GM19397 (cell line): ENCODE measurements at regions not wholly inside any gene's neighbourhood (a gene's known extent, or its start where the extent isn't known, plus 50 kb on each side); places are given as distances from the start of the nearest gene placed in this dataset.
"Not testable (repeated sequence)": the region's sequence is repeated elsewhere in the genome, so short reads cannot be mapped to it uniquely, and the experiment has no call there.

Experiments used
- ATAC-seq: cut with Tn5 transposase; IDR thresholded peaks from one replicate; pipeline ENCODE4 v1.9.1; 2021; ENCODE audit warnings: mild to moderate bottlenecking, moderate library complexity; ENCODE audit not compliant: unreplicated experiment

DNA sequence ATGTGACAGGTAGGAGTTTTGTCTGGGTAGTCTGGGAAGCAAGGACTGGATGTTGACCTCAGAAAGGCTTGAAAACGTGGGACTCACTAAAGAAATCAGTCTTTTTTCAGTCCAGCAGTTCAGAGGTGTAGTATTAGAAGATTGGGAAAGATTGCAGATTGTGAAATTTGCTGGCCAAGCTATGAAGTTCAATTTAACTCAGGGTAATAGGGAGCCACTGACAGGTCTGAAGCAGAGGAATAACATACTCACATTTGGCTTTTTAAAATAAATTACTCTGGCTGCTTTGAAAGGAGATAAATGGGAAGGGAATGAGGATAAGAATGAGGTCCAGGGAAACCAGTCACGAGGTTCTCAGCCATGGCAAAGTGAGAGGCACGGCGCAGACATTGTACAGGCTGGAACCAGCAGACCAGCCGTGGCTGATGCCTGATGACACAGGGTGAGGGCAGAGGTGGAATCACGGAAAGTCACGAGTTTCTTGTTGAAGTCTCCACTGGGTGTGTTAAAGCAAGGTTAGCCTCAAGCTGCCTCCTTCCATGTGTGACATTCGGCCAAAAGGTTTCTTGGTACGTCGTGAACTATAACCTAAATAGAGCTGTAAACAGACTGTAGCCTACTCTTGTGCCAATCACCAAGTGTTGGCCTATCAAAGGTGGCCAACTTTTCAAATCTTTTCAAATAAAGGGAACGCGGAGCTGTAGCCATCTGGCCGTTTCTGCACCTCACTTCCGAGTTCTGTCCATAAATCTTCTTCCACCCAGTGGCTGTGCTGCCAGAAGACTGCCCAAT, 377.6 kb downstream of the IRS2 start:
- no peak for ATAC-seq

DNA sequence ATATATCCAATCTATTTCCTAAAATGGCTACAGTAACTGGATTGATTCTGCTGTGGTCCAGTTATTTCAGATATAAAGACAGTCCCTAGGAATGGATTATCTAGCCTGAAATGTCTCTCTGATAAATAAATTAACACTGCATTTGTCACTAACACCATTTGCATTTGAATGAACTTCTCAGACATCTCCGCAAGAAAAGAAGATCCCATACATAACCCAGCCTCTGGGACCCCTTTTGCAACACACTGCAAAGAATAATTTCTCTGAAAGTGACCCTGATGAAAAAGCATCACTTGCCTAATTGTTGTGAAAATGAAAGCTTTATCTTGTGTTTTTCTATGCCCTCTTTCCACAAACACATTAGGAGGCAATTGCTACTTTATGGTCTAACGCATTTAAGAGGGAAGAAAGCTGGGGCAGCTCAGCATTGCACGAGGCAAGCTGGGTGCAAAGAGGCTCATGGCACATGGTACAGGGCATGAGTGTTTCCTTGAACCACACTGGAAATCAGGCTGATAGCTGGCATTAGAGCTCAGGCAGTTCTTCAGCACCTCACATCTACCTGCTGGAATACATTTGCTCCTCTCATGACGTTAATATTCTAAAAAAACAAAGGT, 379.9 kb downstream of the IRS2 start:
- ATAC-seq = no peak

DNA sequence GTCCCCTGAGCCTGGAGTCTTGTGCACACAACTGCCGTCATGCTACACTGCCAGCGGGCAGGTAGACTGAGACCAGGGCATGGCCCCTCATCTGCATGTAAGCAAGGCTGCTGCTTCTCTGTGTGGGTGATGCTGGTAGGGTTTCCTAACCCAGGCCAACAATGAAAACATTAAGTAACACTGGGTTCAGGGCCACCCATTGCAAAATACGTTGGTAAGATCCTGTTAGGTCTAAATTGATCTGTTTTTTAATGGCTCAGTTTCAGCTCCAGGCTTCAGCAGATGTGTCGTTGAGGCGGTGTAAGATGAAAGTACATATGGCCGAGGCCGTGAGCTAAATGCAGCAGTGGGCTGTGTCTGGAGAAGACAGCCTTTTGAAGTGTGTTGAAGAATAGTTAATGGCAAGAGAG, 383.4 kb downstream of the IRS2 start:
- ATAC-seq = no peak

DNA sequence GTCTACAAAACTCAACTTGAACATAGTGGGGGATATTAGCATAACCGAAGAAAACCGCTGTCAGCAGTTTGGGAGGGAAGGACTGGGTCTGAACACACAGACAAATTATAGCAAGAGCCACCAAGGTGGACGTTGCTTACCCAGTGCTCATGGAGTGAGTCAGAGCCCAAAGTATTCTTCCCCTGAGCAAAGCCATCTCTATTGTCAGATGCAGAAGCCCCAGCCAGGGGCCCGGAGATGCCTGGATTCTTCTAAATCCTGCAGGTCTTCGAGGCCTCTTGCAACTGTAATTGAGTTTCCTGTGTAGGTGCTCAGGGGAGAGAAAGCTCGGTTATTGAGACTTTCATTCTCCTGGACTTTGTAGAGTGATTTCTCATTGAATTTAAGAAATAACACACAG, 384.5 kb downstream of the IRS2 start:
- ATAC-seq = no peak

DNA sequence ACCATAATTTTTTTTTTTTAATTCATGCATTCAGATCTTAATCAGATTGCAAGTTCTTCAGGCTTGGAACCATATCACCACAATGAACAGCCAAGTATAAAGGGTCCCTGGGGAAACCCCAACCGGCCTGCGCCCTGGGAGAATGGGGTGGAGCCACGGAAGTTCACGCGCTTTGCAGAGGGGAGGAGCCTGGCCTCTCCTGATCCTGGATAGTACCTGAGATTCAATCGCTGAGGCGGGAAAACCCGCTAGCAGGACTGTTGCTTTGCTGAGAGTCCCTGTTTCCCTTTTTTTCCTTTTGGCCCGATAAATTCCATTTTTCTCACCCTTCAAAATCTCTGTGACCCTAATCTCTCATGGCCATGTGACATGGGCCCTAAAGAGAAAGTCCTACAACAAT, 385.1 kb downstream of the IRS2 start:
- ATAC-seq = no peak

DNA sequence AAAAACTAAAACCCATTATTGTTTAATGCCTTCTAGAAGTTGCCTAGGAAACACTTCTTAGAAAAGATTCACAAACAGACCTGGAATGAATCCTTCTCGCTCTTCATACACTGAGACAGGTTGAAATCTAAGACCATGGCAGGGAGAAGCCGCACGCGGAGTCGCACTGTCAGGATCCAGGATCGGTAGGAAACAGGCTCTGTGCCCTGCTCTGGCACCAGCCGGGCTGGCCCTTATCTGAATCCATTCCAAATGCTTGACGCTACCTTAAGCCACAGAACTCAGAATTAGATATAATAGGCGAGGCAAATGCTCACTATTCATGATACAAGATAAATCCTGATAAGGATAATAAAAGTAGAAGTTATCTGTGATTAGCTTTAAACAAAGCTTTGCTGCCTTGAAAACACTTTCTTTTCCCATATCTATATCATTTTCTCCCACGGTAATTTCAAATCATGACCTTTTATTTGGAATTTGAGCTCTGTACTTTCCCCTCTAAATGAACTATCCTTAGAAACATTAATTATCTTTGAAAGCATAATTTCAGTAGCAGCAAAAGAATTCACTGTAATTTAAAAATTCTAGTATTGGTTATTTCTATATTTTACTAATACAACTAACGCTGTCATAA, 385.6 kb downstream of the IRS2 start:
- no peak for ATAC-seq

DNA sequence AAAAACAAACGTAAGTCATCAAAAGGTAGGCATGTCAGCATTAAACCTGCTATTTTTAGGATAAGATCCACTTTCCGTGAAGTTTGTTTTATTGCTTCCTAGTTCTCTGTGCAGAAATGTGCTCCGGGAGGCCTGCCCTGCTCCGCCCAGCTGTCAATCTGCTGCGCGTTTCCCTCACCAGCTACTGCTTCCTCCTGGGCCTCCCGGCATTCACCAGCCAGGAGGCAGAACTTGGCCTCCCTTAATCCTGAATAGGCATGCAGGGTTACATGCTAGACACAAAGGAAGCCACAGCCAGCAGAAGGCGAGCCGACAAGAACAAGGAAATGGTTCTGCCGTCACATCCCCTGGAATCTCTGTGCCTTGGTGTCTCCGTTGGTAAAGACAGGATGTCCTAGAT, 386.2 kb downstream of the IRS2 start:
- no peak for ATAC-seq

DNA sequence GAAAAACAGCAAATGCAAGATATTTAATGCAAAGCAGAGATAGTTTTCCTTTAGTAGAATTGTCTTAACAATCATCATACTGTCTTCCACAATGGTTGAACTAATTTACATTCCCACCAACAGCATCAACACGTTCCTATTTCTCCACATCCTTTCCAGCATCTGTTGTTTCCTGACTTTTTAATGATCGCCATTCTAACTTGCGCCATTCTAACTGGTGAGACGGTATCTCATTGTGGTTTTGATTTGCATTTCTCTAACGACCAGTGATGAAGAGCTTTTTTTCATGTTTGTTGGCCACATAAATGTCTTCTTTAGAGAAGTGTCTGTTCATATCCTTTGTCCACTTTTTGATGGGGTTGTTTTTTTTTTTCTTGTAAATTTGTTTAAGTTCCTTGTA, 388.3 kb downstream of the IRS2 start:
- ATAC-seq = not testable (repeated sequence)

DNA sequence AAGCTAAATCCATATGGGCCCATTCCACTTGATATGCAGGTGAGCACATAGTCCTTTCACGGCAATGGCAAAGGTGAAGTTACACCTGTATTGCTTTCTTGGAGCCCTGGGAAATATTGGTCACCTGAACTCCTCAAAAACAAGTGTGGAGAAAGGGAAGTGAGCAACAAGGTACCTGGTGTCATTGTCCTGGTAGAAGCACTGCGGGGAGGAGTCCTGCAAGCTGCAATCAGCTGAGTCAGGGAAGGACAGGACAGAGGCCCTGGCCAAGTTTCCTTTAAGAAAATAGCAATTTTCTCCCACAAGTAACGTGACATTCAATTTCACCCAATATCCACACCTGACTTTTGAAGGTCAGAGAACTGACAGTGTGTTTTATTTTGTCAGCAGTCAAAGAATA, 389.1 kb downstream of the IRS2 start:
- no peak for ATAC-seq

DNA sequence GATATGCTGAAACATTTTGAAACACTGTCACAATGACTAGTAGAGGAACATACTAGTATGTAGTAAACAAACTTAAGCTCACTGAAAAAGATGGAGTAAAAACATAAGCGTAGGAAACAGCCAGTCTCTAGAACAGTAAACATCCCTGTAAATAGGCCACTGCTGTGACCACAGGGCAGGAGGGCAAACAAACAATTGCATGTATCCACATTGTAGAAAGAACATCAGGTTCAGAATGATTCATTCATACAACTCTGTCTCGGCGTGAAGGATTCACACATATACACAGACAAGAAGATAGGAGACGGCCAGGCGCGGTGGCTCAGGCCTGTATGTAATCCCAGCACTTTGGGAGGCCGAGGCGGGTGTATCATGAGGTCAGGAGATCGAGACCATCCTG, 390.1 kb downstream of the IRS2 start:
- no peak for ATAC-seq

DNA sequence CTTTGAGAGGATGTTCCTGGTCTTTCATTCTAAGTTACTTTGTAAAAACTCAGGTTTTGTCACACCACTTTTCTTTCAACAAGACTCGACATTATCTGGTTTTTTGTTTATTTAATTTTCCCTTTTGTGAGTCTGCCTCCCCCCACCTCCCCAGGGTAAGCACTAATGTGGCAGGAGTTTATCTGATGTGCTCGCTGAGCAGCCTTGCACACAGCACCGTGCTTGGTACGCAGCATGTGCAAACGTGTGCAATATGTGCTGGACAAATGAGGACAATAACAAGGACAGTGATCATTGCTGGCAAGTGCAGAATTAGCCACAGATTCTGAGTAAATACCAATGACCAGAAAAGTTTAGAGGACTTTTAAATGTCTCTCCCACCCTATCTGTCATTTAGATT, 391.4 kb downstream of the IRS2 start:
- ATAC-seq = no peak

DNA sequence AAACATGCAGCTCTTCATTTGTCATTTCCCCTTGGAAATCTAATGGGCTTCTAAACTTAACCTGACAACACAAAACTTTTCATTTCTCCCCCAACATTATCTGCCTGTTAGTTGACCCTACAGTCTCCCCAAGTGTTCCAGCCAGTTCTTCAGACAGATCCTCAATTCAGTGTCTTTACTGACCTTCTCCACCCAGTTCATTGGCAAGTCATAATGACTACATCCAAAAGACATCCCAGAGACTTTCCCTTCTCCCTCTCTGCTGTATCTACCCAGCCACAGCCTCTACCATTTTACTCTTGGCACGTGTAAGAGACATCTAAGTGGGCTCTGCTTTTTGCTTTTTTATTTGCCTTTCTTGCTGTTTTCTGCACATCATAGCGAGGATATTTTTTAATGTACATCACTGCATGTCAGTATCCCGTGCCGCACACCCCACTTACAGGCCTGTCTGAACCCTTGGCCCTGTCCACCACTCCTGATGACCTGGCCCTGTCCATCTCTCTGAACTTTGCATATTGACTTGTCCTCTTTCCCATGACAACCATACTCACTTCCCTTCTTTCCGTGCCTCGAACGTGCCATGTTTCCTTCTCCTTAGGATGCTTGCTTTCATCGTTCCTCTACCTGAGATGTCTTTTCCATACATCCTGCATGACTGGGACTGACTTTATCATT, 391.9 kb downstream of the IRS2 start:
- ATAC-seq = no peak

DNA sequence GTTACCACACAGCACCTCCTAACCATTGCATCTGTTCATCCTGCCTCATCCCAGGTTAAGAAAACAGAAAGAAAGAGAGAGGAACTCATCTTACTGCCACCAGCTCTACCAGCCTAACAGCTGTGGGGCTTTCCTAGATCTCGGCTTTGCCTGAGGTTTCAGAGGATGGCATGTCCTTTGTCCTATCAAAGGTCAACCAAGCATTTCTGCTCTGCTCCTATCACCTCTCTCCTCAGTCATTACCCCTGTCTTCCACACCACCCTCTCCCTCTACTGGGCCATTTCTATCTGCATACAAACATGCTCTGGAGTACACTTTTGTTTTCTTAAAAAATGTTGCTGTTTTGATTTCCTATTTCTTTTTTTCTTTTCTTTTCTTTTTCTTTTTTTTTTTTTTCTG, 393.3 kb downstream of the IRS2 start:
- no peak for ATAC-seq

DNA sequence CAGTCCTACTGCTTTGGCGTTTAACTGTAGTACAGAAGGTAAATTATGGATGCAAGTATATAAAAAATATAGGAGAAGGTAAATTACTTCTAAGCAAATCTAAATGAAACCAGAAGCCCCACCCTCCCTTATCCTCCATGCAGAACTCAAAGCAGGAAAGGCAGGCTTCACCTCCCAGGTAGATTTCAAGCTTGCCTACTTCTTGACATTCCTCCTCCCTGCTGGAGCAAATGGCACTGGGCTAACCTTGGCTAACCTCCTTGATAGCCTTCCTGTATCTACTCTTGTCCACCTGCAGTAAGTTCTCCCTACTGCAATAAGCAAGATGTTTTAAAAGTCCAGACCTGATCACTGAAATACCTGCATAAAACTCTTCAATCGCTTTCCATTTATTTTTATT, 396.0 kb downstream of the IRS2 start:
- no peak for ATAC-seq

DNA sequence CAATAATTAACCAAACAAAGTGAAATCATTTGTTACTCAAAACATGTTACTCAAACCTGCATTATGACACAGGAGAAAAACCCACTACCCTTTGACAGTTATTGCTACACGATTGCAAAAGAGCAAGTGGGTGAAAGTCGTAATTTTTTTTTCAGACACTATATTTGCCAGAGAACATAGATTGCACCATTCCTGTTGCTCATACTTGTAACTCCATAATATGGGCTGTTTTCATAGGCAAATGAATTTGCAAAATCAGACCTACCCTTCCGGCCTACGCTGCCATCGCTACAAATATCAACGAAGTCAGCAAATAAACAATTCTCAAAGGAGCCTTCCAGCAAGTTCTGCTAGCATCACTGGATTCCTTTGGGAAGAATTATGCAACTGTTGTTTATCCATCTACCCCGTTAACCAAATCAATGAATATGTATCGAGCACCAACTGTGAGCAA, 396.5 kb downstream of the IRS2 start:
- ATAC-seq = no peak

DNA sequence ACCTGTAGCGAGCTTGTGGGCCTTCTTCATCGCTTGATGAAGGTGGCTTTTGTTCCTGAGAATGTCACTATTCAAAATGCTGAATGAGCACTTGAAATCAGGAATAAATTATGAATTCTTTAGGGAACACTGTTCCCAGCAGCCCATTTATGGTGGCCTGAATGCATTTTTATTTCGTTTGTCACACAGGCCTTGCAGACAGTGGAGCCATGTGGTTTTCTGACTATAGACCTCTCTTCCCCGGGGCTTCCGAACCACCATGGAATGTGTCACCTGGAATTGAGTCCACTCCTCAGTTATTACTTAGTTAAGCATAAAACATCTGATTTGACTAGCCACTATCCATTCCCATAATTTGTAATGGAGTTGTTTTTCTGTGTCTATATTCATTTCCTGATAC, 396.9 kb downstream of the IRS2 start:
- ATAC-seq = no peak

DNA sequence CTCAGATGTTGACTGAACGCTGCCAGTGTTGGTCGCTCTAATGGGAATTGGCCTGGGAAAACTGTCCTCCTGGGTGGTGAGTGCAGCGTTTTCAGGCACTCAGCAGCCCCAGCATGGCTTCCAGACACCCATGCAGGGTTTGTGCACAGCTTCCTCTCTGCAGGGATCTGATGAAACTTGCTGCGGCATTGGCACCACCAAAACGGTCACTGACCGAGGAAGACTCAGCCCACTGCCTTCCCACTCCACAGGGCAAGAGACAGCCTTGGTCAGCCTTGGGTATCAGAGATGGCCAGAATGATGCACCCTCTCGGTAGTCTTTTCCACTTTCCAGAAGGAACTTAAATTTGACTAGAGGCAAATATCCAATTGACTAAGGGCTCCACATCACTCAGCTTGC, 398.9 kb downstream of the IRS2 start:
- ATAC-seq = no peak

DNA sequence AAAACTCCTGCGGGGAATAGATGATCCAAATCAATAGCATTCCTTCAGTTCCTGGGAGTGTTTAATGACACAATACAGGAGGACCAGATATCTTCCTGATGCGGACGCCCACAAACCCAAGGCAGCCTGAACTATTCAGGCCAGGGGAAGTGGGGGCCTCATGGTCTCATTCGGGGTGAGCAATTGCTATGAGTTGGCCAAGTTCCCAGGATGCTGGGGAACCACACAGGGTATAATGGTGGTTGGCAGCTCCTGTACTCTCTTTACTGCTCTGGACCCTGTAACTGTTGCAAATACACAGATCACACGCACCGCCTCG, 401.2 kb downstream of the IRS2 start:
- ATAC-seq = no peak

DNA sequence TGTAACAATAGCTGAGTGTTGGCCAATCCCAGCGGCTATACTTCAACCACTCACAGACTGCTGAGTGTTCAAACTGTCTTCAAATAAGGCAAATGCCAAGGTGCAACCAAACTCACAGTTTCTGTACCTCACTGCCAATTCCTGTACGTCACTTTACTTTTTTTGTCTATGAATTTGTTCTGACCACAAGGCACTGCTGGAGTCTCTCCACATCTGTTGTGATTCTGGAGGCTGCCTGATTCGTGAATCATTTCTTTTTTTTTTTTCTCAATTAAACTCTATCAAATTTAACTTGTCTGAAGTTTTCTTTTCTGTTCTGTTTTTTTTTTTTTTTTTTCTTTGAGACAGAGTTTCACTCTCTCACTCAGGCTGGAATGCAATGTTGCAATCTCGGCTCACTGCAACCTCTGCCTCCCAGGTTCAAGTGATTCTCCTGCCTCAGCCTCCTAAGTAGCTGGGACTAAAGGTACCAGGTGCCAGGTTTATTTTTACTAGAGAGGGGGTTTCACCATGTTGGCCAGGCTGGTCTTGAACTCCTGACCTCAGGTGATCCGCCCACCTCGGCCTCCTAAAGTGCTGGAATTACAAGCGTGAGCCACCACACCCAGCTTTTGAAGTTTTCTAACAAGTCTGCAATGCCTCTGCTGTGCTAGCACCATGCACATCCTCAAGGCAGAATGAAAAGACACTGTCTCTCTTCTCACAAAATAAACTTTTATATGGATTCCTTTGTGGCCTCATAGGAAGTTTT, 401.7 kb downstream of the IRS2 start:
- ATAC-seq = no peak

DNA sequence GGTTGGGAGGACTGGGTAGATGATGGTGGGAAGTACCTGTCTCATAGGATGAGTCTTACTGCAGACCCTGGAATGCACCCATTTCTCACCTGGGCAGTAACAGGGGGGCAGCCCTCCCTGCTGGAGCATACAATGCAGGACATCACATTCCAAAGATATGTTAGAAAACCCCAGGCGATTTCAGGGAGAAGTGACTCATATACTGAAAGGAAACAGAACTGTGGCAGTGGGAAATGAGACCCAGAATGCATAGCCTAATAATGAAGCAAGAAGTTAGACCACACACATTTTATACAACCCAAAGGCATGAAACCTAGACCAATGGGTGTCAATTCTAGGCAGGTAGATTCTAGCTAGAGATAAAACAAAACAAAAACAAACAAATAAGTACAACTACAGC, 402.7 kb downstream of the IRS2 start:
- ATAC-seq = no peak

DNA sequence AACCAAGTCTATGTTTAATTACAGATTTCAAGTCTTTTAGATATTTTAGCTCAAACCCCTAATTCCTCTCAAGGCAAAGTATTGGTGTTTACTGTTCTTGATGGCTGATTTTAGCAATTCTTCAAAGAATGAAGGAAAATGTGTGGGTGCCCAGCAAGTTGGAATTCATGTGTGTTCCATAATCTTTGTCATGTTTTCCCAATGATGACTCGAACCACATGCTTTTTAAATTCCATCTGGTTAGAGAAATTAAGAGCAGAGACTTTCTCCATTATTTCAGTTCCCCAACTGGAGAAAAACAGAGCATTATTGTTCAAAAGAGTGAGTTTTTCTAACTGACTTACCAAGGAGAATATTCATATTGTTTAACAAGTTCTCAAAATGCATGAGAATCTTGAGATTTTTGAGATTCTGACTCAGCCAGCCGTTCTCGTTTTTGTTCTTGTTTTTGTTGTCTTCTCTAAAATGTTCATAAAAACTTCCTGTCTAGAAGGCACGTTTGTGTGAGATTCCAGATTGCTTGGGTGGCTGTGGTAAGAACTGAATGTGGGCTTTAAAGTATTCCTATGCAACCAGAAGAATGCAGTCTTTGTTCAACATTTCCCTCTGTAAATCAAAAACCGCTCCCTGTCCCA, 404.7 kb downstream of the IRS2 start:
- ATAC-seq = no peak
